ENCODE measurements at regions not wholly inside any gene's neighbourhood (a gene's known extent, or its start where the extent isn't known, plus 50 kb on each side); places are given as distances from the start of the nearest gene placed in this dataset.
A peak's percentile ranks its signal among the peaks of the same experiment; 100 is the strongest.
"Not testable (repeated sequence)": the region's sequence is repeated elsewhere in the genome, so short reads cannot be mapped to it uniquely, and the experiment has no call there.

- no peak for DNase-seq
Measured at GRCh38 chr10:57955076-57955475, 312.6 kb downstream of the IPMK start.

GRCh38 chr10:57952741-57953140 lies 315.0 kb downstream of the IPMK start:
- DNase-seq: no peak

GRCh38 chr10:57950442-57950974 lies 317.2 kb downstream of the IPMK start:
- no peak for DNase-seq

- DNase-seq: no peak
Measured at GRCh38 chr10:57948796-57949195, 318.9 kb downstream of the IPMK start.

GRCh38 chr10:57946833-57947232 lies 320.9 kb downstream of the IPMK start:
- DNase-seq: no peak

- no peak for DNase-seq
Measured at GRCh38 chr10:57943701-57944100, 324.0 kb downstream of the IPMK start.

- DNase-seq: no peak
Measured at GRCh38 chr10:57925045-57925444, 342.6 kb downstream of the IPMK start.

- DNase-seq: no peak
Measured at GRCh38 chr10:57921140-57921539, 346.6 kb downstream of the IPMK start.

- peak; percentile 10 for DNase-seq
Measured at GRCh38 chr10:57919864-57920263, 347.8 kb downstream of the IPMK start.

- no peak for DNase-seq
Measured at GRCh38 chr10:57917019-57917418, 350.7 kb downstream of the IPMK start.

GRCh38 chr10:57905861-57906260 lies 361.8 kb downstream of the IPMK start:
- no peak for DNase-seq

GRCh38 chr10:57905010-57905409 lies 362.7 kb downstream of the IPMK start:
- DNase-seq: no peak

- no peak for DNase-seq
Measured at GRCh38 chr10:57898231-57898630, 369.5 kb downstream of the IPMK start.

- DNase-seq: no peak
Measured at GRCh38 chr10:57897611-57898010, 370.1 kb downstream of the IPMK start.

GRCh38 chr10:57894361-57894760 lies 373.3 kb downstream of the IPMK start:
- no peak for DNase-seq

GRCh38 chr10:57891201-57892006 lies 376.3 kb downstream of the IPMK start:
- DNase-seq: no peak

GRCh38 chr10:57890691-57891090 lies 377.0 kb downstream of the IPMK start:
- DNase-seq: no peak

- not testable (repeated sequence) for DNase-seq
Measured at GRCh38 chr10:57885618-57885968, 382.1 kb downstream of the IPMK start.

GRCh38 chr10:57884965-57885617 lies 382.6 kb downstream of the IPMK start:
- no peak for DNase-seq

- DNase-seq: no peak
Measured at GRCh38 chr10:57884407-57884806, 383.3 kb downstream of the IPMK start.

- DNase-seq: no peak
Measured at GRCh38 chr10:57880446-57881227, 387.1 kb downstream of the IPMK start.

GRCh38 chr10:57874810-57875209 lies 392.9 kb downstream of the IPMK start:
- no peak for DNase-seq

GRCh38 chr10:57867241-57867640 lies 400.5 kb downstream of the IPMK start:
- no peak for DNase-seq

Data from NCI-H69 (cell line).